Muscle of arm (tissue), 1 donor: ENCODE measurements at regions not wholly inside any gene's neighbourhood (a gene's known extent, or its start where the extent isn't known, plus 50 kb on each side); places are given as distances from the start of the nearest gene placed in this dataset.
"Not testable (repeated sequence)": the region's sequence is repeated elsewhere in the genome, so short reads cannot be mapped to it uniquely, and the experiment has no call there.

ENCODE experiments used
- DNase-seq: peaks from one replicate; pipeline ENCODE4 v3.0.0-alpha.2; 2013

DNA sequence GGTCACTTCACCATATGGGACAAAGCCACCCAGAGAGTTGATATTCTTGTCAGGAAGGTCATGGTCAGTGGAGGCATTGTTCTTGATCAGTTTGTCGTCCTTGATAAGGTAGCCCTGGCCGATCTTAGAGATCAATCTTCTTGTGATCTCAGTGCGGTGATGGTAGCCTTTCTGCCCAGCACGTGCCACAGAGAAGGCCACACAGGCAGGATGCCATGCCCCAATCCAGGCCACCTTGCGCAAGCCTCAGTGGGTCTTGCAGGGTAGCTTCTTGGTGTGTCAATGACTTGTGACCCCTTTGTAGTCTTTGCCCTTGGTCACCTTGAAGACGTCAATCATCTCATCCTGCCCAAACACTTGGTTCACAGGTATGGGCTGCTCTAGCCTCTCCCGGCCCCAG is 143.9 kb upstream of the ASB18 start:
- no peak for DNase-seq

DNA sequence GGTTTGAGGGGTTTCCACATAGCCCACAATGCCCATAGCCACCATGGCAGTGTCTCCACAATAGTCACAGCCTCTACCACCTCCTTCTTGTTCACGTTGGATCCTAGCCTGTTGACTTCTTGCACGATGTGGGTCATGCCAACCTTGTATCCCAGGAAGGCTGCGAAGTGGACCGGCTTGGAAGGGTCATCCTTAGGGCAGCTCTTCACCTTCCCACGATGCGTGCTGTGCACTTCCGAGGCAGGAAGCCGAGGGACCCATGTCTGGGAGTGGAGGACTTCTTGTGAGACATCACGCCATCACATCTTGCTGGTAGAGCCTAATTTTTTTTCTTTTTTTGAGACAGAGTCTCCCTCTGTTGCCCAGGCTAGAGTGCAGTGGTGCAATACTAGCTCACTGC is 144.6 kb upstream of the ASB18 start:
- DNase-seq: no peak

GRCh38 chr2:236415684-236416444 is 151.7 kb upstream of the ASB18 start:
- DNase-seq: no peak

DNA sequence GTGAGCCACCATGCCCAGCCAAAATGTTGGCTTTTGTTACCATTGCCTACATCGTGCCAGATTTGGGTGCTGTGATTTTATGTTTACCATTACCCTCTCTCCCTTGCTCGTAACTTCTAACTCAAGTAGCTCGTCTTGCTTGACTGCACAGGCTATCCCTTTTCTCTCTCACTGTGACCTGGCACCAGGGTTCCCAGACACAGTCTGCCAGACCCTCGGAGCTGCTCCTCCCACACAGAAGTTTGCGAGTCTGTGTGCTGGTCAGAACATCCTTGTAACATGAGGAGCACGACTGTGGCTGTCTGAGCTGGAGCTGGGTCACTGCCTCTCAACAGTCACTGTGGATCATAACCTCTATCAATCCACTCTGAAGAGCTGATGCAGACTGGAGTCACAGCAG is 152.5 kb upstream of the ACKR3 start:
- no peak for DNase-seq

GRCh38 chr2:236430584-236430983 is 139.0 kb upstream of the ACKR3 start:
- no peak for DNase-seq

- no peak for DNase-seq
These were observed 135.0 kb upstream of the ACKR3 start for GRCh38 chr2:236434593-236434992.

- DNase-seq: no peak
These were observed 129.3 kb upstream of the ACKR3 start for GRCh38 chr2:236440110-236440881.

GRCh38 chr2:236444187-236444586 is 125.4 kb upstream of the ACKR3 start:
- no peak for DNase-seq

- DNase-seq: no peak
These were observed 123.9 kb upstream of the ACKR3 start for GRCh38 chr2:236445678-236446077.

GRCh38 chr2:236446521-236446920 is 123.1 kb upstream of the ACKR3 start:
- DNase-seq: no peak

- no peak for DNase-seq
These were observed 120.4 kb upstream of the ACKR3 start for GRCh38 chr2:236449167-236449761.

DNA sequence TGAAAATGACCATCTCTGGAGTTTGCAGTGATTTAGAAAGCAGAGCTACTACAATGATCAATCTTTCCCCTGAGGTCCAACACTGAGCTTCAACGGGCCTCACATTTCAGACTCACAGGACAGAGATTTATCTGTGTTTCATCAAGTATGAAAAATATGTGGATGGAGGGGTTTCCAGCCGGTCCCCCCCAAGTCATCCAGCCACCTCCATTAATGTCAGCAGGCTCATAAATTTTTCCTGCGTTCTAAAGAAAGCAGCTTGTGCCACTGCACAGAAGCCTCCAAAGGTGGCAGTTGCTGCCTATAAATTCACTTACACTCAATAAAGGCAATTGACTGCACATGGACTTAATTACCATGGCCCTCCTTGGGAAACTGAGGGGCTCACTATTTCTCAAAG is 117.4 kb upstream of the ACKR3 start:
- no peak for DNase-seq

GRCh38 chr2:236454076-236454475 is 115.5 kb upstream of the ACKR3 start:
- DNase-seq: no peak

DNA sequence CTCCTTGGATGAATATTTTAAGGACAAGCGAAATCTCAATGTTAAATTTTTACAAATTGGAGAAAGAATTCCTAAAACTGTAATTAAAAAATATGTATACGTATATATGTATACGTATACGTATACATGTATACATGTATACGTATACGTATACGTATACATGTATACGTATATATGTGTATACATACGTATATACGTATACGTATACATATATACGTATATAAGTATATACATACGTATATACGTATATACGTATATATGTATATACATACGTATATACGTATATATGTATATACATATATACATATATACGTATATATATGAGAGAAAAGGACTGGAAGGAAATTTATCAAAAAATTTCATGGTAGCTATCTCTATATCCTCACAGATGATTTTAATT is 110.2 kb upstream of the ACKR3 start:
- no peak for DNase-seq

GRCh38 chr2:236464140-236464539 is 105.5 kb upstream of the ACKR3 start:
- no peak for DNase-seq

GRCh38 chr2:236472720-236473495 is 96.7 kb upstream of the ACKR3 start:
- no peak for DNase-seq

- no peak for DNase-seq
These were observed 95.9 kb upstream of the ACKR3 start for GRCh38 chr2:236473691-236474090.

GRCh38 chr2:236479814-236480213 is 89.8 kb upstream of the ACKR3 start:
- no peak for DNase-seq

GRCh38 chr2:236483102-236483501 is 86.5 kb upstream of the ACKR3 start:
- no peak for DNase-seq

GRCh38 chr2:236485519-236485918 is 84.1 kb upstream of the ACKR3 start:
- DNase-seq: no peak

DNA sequence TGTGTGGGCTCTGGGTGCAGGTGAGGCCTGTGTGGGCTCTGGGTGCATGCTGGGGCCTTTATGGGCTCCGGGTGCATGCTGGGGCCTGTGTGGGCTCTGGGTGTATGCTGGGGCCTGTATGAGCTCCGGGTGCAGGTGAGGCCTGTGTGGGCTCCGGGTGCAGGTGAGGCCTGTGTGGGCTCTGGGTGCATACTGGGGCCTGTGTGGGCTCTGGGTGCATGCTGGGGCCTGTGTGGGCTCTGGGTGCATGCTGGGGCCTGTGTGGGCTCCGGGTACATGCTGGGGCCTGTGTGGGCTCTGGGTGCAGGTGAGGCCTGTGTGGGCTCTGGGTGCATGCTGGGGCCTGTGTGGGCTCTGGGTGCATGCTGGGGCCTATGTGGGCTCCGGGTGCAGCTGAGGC is 80.5 kb upstream of the ACKR3 start:
- DNase-seq: not testable (repeated sequence)

GRCh38 chr2:236489895-236490404 is 79.7 kb upstream of the ACKR3 start:
- DNase-seq: no peak
